Lung microvascular endothelial cell (primary cell): ENCODE measurements at regions not wholly inside any gene's neighbourhood (a gene's known extent, or its start where the extent isn't known, plus 50 kb on each side); places are given as distances from the start of the nearest gene placed in this dataset.
A peak's percentile ranks its signal among the peaks of the same experiment; 100 is the strongest.
"Not testable (repeated sequence)": the region's sequence is repeated elsewhere in the genome, so short reads cannot be mapped to it uniquely, and the experiment has no call there.

Experiments used
- DNase-seq, 2 donors: peaks; one replicate each; pipeline versions ENCODE4 v3.0.0 to v3.0.0-alpha.2; 2010; ENCODE audit warnings: low read depth in 2 of 2

GRCh38 chr13:76620036-76620435 lies 266.2 kb downstream of the KCTD12 start:
- no peak for DNase-seq

GRCh38 chr13:76619631-76620030 lies 266.6 kb downstream of the KCTD12 start:
- DNase-seq: no peak

DNA sequence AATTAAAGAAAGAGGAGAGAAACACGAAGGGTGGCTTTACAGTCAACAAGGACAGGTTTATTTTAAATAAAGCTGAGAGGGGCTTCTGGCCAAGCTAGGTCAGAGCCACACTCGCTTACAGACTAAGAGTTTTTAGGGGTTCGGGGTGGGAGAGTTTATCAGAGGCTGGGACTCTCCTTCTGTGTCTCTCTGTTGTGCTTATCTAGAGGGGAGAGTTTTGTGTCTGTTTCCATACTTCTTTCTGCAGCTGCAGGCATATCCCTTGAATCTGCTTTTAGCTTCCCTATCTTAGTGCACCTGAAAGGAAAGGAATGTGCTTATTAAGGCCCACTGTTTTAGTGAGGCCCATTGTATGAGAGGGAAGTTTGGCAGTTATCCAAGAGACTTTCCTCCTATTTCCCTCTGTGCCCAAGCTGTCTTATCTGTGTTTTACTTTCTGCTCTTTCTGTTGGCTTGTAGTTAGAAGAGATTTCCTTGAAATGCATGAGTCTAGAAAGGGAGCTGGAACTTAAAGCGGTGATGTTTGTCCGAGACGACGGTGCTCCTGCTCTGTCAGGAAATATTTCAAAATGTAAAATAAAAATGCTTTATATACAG lies 275.3 kb downstream of the KCTD12 start:
- peak; percentile 48 to 70 for DNase-seq

- DNase-seq: no peak
These were observed 276.6 kb downstream of the KCTD12 start for GRCh38 chr13:76609643-76610042.

DNA sequence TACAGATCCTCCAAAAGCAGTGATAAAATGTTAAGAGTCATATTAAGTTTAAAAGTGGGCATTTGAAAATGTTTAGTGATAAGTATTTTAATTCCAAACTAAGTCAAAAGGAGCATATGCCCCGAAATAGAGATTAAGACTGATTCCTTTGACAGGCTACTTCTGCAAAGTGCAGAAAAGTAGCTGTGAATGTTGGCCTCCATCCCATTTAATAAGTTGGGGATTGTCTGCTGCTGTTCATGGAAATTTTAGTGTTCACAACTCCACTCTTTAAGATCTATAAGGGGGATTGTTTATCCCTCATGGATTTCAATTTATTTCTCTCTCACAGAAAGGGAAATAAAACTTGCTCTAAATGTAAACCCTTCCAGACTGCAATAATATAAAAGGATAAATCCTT lies 278.3 kb downstream of the KCTD12 start:
- DNase-seq: no peak

- peak; percentile 34 to 38 for DNase-seq
These were observed 286.1 kb downstream of the KCTD12 start for GRCh38 chr13:76600081-76600480.

DNA sequence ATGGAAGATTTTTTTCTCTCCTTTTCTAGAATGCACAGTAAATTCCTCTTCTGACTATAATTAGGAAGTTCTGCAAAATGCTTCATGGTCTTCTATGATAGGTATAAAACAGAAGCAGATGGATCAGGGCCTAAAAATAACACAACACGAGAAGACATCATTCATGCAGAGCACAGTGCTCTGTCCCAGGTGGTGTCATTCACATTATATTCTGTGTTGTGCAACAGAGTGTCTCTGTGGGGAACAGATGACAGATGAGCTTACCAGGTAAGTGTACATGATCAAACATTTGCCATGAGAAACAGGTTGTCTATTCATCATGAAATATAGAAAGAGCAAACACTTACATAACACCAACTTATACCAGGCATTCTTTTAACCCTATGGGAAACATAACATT lies 288.3 kb downstream of the KCTD12 start:
- no peak for DNase-seq

- no peak for DNase-seq
These were observed 290.0 kb downstream of the KCTD12 start for GRCh38 chr13:76596216-76596615.

DNA sequence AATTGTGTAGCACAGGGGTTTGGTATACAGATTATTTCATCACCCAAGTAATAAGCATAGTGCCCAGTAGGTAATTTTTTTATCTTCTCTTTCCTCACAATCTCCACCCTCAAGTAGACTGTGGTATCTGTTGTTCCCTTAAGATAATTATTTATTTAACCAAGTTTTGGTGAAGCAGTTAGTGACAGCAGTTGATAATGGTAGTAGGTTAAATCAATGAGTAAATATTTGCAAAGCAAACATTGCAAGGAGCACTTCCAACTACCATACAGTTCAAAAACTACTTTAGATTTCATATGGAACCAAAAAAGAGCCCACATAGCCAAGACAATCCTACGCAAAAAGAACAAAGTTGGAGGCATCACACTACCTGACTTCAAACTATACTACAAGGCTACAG lies 291.8 kb downstream of the KCTD12 start:
- no peak for DNase-seq

DNA sequence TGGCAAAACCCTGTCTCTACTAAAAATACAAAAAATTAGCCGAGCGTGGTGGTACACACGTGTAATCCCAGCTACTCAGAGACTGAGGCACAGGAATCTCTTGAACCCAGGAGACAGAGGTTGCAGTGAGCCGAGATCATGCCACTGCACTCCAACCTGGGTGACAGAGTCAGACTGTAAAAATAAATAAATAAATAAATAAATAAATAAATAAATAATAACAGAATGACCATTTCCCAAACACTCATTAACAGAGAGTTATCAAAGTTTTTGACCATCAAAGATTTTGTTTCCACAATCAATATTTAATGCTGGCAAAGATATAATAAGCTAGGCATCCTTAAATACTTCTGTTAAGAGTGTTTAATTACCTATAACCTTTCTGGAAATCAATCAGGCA lies 299.4 kb downstream of the KCTD12 start:
- DNase-seq: no peak

GRCh38 chr13:76579701-76580100 lies 306.5 kb downstream of the KCTD12 start:
- no peak for DNase-seq

DNA sequence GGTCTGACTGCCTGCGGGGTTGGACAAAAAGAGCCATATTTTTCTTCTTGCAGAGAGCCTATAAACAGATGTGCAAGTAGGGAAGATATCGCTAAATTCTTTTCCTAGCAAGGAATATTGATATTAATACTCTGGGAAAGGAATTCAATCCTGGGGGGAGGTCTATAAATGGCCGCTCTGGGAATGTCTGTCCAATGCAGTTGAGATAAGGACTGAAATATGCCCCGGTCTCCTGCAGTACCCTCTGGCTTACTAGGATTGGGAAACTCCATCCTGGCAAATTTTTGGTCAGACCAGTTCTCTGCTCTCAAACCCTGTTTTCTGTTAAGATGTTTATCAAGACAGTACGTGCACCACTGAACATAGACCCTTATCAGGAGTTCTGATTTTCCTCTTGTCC lies 310.6 kb downstream of the KCTD12 start:
- DNase-seq: not testable (repeated sequence)

DNA sequence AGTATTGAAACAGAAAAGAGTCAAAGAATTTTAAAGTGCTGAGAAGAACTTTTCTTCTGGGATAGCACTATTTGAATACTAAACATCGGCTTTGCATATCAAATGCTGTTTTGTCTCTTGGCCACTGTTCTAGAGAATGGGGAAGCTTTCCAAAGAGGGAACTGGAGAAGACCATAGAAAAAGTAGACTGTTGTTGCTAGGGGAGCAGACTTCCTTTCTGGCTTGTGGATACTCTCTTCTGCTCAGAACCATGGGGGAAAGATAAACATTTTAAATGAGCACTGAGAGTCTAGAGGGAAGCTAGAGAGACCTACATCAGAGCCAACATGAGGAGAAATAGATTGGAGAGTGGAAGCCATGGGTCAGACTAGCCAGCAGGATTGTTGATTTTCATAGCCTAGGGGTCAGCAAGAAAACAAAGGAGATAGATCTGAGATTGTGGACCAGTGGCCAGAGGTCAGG lies 315.7 kb downstream of the KCTD12 start:
- no peak for DNase-seq

GRCh38 chr13:76556627-76557026 lies 329.6 kb downstream of the KCTD12 start:
- no peak for DNase-seq

- no peak for DNase-seq
These were observed 333.4 kb downstream of the KCTD12 start for GRCh38 chr13:76552807-76553206.

DNA sequence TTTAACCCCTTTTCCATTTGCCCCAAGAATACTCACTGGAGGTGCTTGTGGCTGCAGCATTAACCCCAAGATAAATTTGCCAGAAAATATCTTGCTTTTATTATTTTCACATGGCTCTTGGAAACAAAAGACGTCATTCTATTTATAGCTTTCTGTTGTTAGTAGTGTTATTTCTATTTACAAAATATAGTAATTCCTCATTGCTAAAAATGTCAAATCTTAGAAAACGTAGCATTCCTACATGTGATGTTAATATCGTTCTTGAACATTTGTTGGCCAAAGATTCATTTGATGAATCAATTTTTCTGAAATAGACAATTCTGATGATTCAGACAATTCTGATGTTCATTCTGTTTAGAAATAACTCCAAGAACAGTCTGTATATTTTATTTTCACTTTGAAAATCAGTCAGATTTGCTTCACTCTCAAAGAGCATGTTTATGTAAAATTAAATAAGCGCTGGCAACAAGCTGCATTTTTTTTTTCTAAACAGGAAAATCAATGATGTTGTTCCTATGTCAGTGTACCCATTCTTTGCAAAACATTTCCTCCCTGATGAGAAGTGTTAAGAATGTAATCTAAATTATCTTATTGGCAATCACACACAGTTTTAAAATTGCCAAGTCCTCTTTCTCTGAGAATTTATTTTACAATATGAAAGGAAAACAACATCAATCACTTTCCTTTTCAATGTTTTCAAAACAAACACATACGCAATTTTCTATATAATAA lies 334.0 kb downstream of the KCTD12 start:
- peak; percentile 58 to 62 for DNase-seq

- DNase-seq: peak in 1 of 2 donors; percentile 5
These were observed 344.0 kb downstream of the KCTD12 start for GRCh38 chr13:76542176-76542575.

- no peak for DNase-seq
These were observed 348.2 kb downstream of the KCTD12 start for GRCh38 chr13:76538004-76538403.

- no peak for DNase-seq
These were observed 353.0 kb downstream of the KCTD12 start for GRCh38 chr13:76533251-76533650.

DNA sequence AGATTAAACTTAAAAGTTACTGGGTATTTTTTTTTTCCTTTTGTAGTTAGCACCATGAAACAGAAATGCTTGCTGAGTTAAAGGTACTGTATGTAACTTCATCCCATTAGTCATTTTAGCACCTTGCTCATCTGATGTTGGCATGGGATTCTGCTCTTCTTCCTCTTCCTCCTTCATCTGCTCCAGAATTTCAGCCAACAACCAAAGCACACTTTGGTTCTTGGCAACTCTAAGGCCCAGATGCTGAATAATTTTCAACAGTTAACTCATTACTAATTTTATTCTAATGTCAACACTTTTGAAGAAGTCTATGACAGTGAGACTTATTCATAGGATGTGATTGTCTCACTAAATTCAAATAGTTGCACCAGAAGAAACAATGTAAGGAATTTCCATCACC lies 359.2 kb downstream of the KCTD12 start:
- no peak for DNase-seq

DNA sequence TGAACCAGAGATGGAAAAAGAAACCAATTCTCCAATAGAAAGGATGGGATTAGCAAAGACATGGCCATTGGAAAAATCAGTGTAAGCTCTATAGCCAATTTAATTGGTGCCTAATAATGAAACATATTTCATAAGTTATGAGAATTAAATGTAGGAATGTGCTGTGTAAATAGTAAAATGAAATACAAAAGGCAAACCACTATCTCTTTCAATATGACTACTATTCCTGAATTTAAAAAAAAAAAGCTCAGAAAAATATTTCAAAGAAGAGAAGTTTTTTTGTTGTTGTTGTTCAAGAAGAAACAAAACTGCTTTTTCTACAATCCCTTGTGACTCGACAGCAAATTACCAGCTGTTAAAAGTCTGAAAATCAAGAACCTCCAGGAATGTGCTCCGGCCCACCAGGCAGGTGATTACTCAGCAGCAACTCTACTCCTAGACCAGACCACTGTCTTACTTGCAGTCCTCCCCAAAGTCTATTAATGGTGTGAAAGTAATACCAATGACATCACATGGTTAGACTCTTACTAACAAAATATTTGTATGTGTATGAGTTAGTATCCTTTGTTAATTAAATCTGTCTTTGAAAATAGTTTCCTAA lies 362.4 kb downstream of the KCTD12 start:
- DNase-seq: no peak

GRCh38 chr13:76522083-76522755 lies 364.0 kb downstream of the KCTD12 start:
- no peak for DNase-seq
